Skeletal muscle satellite cell (primary cell): ENCODE measurements at regions not wholly inside any gene's neighbourhood (a gene's known extent, or its start where the extent isn't known, plus 50 kb on each side); places are given as distances from the start of the nearest gene placed in this dataset.

Source experiments
- H3K27me3 ChIP-seq: 2 replicates; pipeline ENCODE4 v1.7.0; 2013; ENCODE audit warnings: low read length; ENCODE audit not compliant: control insufficient read depth, insufficient read depth
- H3K36me3 ChIP-seq: 2 replicates; pipeline ENCODE4 v1.7.0; 2013; ENCODE audit warnings: mild to moderate bottlenecking, control low read depth, low read length; ENCODE audit not compliant: insufficient read depth
- H3K4me1 ChIP-seq: 2 replicates; pipeline ENCODE4 v1.7.0; 2013; ENCODE audit warnings: low read length; ENCODE audit not compliant: control insufficient read depth, insufficient read depth
- H3K4me2 ChIP-seq: 2 replicates; pipeline ENCODE4 v1.7.0; 2013; ENCODE audit warnings: mild to moderate bottlenecking, low read length
- H3K4me3 ChIP-seq: 2 replicates; pipeline ENCODE4 v1.7.0; 2013; ENCODE audit warnings: low read length
- H3K9ac ChIP-seq: 2 replicates; pipeline ENCODE4 v1.7.0; 2013; ENCODE audit warnings: mild to moderate bottlenecking, low read depth, low read length, moderate library complexity
- H3K9me3 ChIP-seq: replicated peaks from 2 replicates; pipeline ENCODE4 v1.7.0; 2013; ENCODE audit warnings: mild to moderate bottlenecking, control low read depth, low read length

DNA sequence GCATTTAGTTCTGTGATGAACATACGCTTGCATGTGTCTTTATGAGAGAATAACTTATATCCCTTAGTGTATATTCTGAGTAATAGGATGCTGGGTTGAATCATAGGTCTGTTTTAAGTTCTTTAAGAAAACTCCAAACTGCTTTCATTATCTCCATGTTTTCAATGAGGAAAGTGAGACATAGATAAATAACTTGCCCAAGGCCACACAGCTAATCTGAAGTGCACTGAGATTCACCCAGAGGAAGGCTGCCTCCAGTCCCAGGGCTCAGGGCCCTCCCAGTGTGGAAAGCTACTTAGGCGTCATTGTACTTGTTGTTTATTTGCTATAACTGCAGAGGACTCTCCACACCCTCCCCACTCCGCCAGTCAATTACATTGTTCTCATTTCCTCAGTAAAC lies 126.7 kb downstream of the INHBA start:
- H3K36me3 ChIP-seq: no peaks in the 10 kb centered on the region
- H3K27me3 ChIP-seq: no peaks in the 10 kb centered on the region
- no peaks in the 10 kb centered on the region for H3K9me3 ChIP-seq
- no peak overlapping the region for H3K4me2 ChIP-seq
- no peak overlapping the region for H3K9ac ChIP-seq
- H3K4me1 ChIP-seq: peaks cover 14% of the 10 kb centered on the region
- no peak overlapping the region for H3K4me3 ChIP-seq

DNA sequence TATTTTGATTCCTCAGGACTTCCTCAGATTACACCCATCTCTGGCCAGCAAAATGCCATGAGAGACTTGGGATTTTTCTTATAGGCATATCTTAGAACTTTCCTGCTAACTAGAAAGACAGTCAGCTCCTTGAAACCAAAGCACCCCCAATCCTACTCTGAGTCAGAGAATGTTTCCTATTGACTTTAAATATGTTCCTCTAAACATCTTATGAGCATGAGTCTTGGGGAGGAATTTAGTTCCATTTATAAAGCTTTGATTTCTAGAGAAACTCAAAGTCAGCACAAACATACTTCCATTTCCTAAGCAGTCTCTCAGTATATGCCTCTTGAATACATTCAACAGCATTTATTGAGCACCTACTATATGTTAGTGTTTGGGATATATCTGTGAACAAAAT lies 128.5 kb downstream of the INHBA start:
- no peaks in the 10 kb centered on the region for H3K27me3 ChIP-seq
- peaks cover 3% of the 10 kb centered on the region for H3K4me1 ChIP-seq
- no peak overlapping the region for H3K9ac ChIP-seq

GRCh38 chr7:41573862-41574261 lies 129.0 kb downstream of the INHBA start:
- H3K9ac ChIP-seq: no peak overlapping the region
- no peak overlapping the region for H3K4me2 ChIP-seq
- no peaks in the 10 kb centered on the region for H3K36me3 ChIP-seq
- no peaks in the 10 kb centered on the region for H3K4me1 ChIP-seq
- no peak overlapping the region for H3K4me3 ChIP-seq
- no peaks in the 10 kb centered on the region for H3K27me3 ChIP-seq
- no peaks in the 10 kb centered on the region for H3K9me3 ChIP-seq

More for the DNA sequence above, 128.5 kb downstream of the INHBA start:
- H3K9me3 ChIP-seq: no peaks in the 10 kb centered on the region
- H3K36me3 ChIP-seq: no peaks in the 10 kb centered on the region
- no peak overlapping the region for H3K4me2 ChIP-seq
- H3K4me3 ChIP-seq: no peak overlapping the region

GRCh38 chr7:41573443-41573842 lies 129.4 kb downstream of the INHBA start:
- no peaks in the 10 kb centered on the region for H3K27me3 ChIP-seq
- no peaks in the 10 kb centered on the region for H3K4me1 ChIP-seq
- no peak overlapping the region for H3K9ac ChIP-seq
- no peaks in the 10 kb centered on the region for H3K9me3 ChIP-seq
- H3K4me2 ChIP-seq: no peak overlapping the region
- no peaks in the 10 kb centered on the region for H3K36me3 ChIP-seq
- H3K4me3 ChIP-seq: no peak overlapping the region

DNA sequence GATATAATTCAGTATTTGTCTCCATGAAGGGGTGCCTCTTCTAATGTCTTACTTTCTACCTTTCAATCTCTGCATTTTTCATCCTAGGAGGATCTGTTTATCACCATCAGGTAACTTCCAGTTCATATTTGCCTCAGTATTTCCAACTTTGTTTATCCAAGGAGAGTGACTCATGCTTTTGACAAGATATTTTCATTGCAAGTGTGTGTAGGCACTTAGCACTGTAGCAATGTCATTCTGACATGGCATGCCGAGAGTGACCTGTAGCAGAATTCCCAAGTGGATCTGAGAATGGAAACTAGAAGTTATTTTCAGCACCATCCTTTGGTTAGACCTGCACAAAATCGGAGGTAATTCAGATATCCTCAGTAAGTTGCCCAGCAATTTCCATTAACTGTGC lies 129.9 kb downstream of the INHBA start:
- no peaks in the 10 kb centered on the region for H3K9me3 ChIP-seq
- no peak overlapping the region for H3K4me2 ChIP-seq
- no peak overlapping the region for H3K4me3 ChIP-seq
- H3K27me3 ChIP-seq: no peaks in the 10 kb centered on the region
- no peak overlapping the region for H3K9ac ChIP-seq
- no peaks in the 10 kb centered on the region for H3K4me1 ChIP-seq
- H3K36me3 ChIP-seq: no peaks in the 10 kb centered on the region

- H3K4me3 ChIP-seq: no peak overlapping the region
- no peaks in the 10 kb centered on the region for H3K9me3 ChIP-seq
- no peaks in the 10 kb centered on the region for H3K27me3 ChIP-seq
- H3K4me2 ChIP-seq: no peak overlapping the region
- no peak overlapping the region for H3K9ac ChIP-seq
- no peaks in the 10 kb centered on the region for H3K4me1 ChIP-seq
- no peaks in the 10 kb centered on the region for H3K36me3 ChIP-seq
Measured at GRCh38 chr7:41571573-41571972, 131.3 kb downstream of the INHBA start.

GRCh38 chr7:41570766-41571165 lies 132.1 kb downstream of the INHBA start:
- Histone ChIP-seq H3K4me1 (no peaks in the 10 kb centered on the region), H3K4me2 (no peak overlapping the region), H3K4me3 (no peak overlapping the region), H3K9ac (no peak overlapping the region), H3K27me3 (no peaks in the 10 kb centered on the region), H3K36me3 (no peaks in the 10 kb centered on the region), H3K9me3 (no peaks in the 10 kb centered on the region)

DNA sequence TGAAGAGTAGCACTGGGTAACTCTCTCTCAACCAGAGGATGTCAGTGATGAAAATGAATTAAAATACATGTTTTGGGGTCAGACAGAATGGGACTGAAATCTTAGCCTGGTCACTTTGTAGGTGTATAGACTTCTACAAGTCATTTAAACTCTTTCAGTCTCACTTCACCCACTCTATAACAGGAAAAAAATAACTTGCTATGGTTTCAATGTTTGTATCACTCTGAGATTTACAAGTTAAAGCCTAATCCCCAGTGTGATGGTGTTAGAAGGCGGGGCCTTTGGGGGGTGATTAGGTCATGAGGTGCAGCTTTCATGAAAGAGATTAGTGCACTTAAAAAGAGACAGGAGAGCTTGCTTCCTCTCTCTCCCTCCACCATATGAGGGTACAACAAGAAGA lies 134.8 kb downstream of the INHBA start:
- H3K4me3 ChIP-seq: no peak overlapping the region
- no peak overlapping the region for H3K9ac ChIP-seq
- H3K4me1 ChIP-seq: no peaks in the 10 kb centered on the region
- peaks cover 3% of the 10 kb centered on the region for H3K27me3 ChIP-seq
- H3K36me3 ChIP-seq: no peaks in the 10 kb centered on the region
- H3K9me3 ChIP-seq: no peaks in the 10 kb centered on the region
- no peak overlapping the region for H3K4me2 ChIP-seq

- Histone ChIP-seq H3K36me3 (no peaks in the 10 kb centered on the region), H3K9me3 (no peaks in the 10 kb centered on the region), H3K4me1 (no peaks in the 10 kb centered on the region), H3K4me2 (no peak overlapping the region), H3K4me3 (no peak overlapping the region), H3K9ac (no peak overlapping the region), H3K27me3 (peaks cover 3% of the 10 kb centered on the region)
Measured at GRCh38 chr7:41567731-41568114, 135.2 kb downstream of the INHBA start.

DNA sequence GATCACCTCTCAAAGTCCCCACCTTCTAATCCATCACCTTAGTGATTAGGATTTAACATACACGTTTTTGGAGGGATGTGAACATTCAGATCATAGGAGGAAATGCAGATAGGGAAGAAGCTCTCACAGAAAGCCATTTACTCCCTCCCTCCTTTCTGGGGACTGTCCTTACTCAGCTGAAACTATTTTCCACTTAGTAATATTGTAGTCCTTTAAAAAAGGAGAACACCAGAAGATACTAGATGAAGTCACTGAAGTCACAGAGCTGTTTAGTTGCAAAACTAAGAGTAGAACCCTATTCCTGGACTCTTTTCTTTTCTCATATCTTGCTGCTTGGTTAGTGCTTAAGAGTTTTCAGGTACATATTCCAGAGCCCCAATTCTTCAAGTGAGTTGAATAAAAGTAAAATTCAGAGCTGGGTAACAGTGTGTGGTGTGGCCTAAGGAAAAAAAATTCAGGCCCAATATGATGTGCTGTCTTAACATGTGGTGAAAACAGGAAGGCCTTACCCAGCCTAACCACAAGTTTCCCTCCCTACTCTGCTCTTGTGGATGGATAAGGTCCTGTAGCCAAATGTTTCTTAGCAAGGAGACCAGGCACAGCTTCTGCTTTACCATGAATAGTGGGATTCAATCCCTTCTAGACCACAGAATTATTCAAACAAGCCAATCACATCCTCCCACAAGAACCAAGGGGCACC lies 135.7 kb downstream of the INHBA start:
- Histone ChIP-seq H3K9ac (no peak overlapping the region), H3K4me3 (no peak overlapping the region), H3K4me2 (no peak overlapping the region), H3K9me3 (no peaks in the 10 kb centered on the region), H3K27me3 (peaks cover 3% of the 10 kb centered on the region), H3K4me1 (no peaks in the 10 kb centered on the region), H3K36me3 (no peaks in the 10 kb centered on the region)

DNA sequence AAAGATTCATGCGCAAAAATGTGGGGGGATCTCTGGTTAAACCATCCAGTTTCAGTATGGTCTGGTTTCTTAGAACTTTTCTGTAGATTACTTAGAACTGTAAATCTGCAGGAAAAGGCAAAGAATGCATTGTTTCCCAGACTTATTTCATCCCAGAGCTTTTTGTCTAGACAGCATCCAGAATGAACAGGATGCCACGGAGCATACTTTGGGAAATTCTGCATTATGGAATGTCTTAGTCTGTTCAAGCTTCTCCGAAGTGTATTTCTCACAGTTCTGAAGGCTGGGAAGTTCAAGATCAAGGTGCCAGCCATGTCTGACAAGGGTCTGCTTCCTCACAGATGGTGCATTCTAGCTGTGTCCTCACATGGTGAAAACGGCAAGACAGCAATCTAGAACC lies 136.3 kb downstream of the INHBA start:
- Histone ChIP-seq H3K4me2 (no peak overlapping the region), H3K9ac (no peak overlapping the region), H3K4me3 (no peak overlapping the region), H3K9me3 (no peaks in the 10 kb centered on the region), H3K36me3 (no peaks in the 10 kb centered on the region), H3K4me1 (no peaks in the 10 kb centered on the region), H3K27me3 (peaks cover 3% of the 10 kb centered on the region)

- Histone ChIP-seq H3K4me1 (no peaks in the 10 kb centered on the region), H3K4me2 (no peak overlapping the region), H3K9me3 (no peaks in the 10 kb centered on the region), H3K9ac (no peak overlapping the region), H3K36me3 (no peaks in the 10 kb centered on the region), H3K4me3 (no peak overlapping the region), H3K27me3 (peaks cover 3% of the 10 kb centered on the region)
Measured at GRCh38 chr7:41565655-41566054, 137.2 kb downstream of the INHBA start.
